IMR-90 (cell line): ENCODE measurements at regions not wholly inside any gene's neighbourhood (a gene's known extent, or its start where the extent isn't known, plus 50 kb on each side); places are given as distances from the start of the nearest gene placed in this dataset.

Experiments used
- BHLHE40 ChIP-seq: fragments of 150-350 bp; IDR thresholded peaks from 2 replicates; pipeline ENCODE4 v1.6.1; 2016; ENCODE audit warnings: mild to moderate bottlenecking, low read depth, low read length
- CEBPB ChIP-seq: IDR thresholded peaks from 2 replicates; pipeline ENCODE4 v1.6.1; 2012; ENCODE audit warnings: low read depth, low read length, improper control_type of control experiment
- FOS ChIP-seq: fragments of 150-350 bp; IDR thresholded peaks from 2 replicates; pipeline ENCODE4 v1.6.1; 2016; ENCODE audit warnings: low read depth, low read length
- MAFK ChIP-seq: IDR thresholded peaks from 2 replicates; pipeline ENCODE4 v1.6.1; 2012; ENCODE audit warnings: low read depth, low read length, improper control_type of control experiment
- MAZ ChIP-seq: IDR thresholded peaks from 2 replicates; pipeline ENCODE4 v1.6.1; 2012; ENCODE audit warnings: low read depth, mild to moderate bottlenecking, low read length, improper control_type of control experiment, moderate library complexity, borderline replicate concordance
- MXI1 ChIP-seq: IDR thresholded peaks from 2 replicates; pipeline ENCODE4 v1.6.1; 2012; ENCODE audit warnings: low read depth, mild to moderate bottlenecking, low read length, moderate library complexity, borderline replicate concordance
- POLR2A ChIP-seq: IDR thresholded peaks from 2 replicates; pipeline ENCODE4 v1.6.1; 2012; ENCODE audit warnings: mild to moderate bottlenecking, low read depth, low read length
- RAD21 ChIP-seq: IDR thresholded peaks from 2 replicates; pipeline ENCODE4 v1.6.1; 2012; ENCODE audit warnings: low read length, improper control_type of control experiment
- RFX5 ChIP-seq: IDR thresholded peaks from 2 replicates; pipeline ENCODE4 v1.8.0; 2012; ENCODE audit warnings: low read depth, mild to moderate bottlenecking, low read length, moderate library complexity
- TF ChIP-seq, protein P1 (sequence below): conservative IDR thresholded peaks from 2 replicates; pipeline ENCODE4 v1.5.1; 2012; ENCODE audit warnings: mild to moderate bottlenecking, low read depth, low read length, improper control_type of control experiment
- TF ChIP-seq, protein P2 (sequence below): fragments of 150-350 bp; IDR thresholded peaks from 2 replicates; pipeline ENCODE4 v1.6.1; 2017; ENCODE audit warnings: mild to moderate bottlenecking, antibody characterized with exemption, low read length, low read depth

DNA sequence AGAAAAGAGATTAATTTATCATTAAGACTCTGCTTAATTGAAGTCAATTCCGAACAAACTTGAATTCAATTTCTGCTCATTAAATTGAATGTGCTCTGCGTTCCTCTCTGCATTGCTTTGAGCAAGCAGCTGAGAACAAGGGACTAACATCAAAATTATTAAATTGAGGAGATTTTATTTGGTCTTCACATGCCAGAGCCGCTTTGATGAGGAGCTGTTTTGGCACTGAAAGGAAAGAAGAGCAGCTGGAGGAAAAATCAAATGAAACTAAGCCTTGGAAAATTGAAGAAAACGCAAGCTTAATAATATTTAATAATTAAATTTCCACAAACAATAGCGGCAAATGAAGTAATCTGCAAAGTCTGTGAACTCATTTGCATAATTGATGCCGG, 222.0 kb upstream of the PKN2 start:
- TF ChIP-seq, protein P1, sequence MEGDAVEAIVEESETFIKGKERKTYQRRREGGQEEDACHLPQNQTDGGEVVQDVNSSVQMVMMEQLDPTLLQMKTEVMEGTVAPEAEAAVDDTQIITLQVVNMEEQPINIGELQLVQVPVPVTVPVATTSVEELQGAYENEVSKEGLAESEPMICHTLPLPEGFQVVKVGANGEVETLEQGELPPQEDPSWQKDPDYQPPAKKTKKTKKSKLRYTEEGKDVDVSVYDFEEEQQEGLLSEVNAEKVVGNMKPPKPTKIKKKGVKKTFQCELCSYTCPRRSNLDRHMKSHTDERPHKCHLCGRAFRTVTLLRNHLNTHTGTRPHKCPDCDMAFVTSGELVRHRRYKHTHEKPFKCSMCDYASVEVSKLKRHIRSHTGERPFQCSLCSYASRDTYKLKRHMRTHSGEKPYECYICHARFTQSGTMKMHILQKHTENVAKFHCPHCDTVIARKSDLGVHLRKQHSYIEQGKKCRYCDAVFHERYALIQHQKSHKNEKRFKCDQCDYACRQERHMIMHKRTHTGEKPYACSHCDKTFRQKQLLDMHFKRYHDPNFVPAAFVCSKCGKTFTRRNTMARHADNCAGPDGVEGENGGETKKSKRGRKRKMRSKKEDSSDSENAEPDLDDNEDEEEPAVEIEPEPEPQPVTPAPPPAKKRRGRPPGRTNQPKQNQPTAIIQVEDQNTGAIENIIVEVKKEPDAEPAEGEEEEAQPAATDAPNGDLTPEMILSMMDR: no peak
- TF ChIP-seq RFX5 (no peak), POLR2A (no peak), RAD21 (no peak), MAZ (no peak), BHLHE40 (no peak), MAFK (no peak), CEBPB (no peak), FOS (no peak), MXI1 (no peak)
- TF ChIP-seq, protein P2, sequence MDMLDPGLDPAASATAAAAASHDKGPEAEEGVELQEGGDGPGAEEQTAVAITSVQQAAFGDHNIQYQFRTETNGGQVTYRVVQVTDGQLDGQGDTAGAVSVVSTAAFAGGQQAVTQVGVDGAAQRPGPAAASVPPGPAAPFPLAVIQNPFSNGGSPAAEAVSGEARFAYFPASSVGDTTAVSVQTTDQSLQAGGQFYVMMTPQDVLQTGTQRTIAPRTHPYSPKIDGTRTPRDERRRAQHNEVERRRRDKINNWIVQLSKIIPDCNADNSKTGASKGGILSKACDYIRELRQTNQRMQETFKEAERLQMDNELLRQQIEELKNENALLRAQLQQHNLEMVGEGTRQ: no peak
